ENCODE measurements at regions not wholly inside any gene's neighbourhood (a gene's known extent, or its start where the extent isn't known, plus 50 kb on each side); places are given as distances from the start of the nearest gene placed in this dataset.

DNA sequence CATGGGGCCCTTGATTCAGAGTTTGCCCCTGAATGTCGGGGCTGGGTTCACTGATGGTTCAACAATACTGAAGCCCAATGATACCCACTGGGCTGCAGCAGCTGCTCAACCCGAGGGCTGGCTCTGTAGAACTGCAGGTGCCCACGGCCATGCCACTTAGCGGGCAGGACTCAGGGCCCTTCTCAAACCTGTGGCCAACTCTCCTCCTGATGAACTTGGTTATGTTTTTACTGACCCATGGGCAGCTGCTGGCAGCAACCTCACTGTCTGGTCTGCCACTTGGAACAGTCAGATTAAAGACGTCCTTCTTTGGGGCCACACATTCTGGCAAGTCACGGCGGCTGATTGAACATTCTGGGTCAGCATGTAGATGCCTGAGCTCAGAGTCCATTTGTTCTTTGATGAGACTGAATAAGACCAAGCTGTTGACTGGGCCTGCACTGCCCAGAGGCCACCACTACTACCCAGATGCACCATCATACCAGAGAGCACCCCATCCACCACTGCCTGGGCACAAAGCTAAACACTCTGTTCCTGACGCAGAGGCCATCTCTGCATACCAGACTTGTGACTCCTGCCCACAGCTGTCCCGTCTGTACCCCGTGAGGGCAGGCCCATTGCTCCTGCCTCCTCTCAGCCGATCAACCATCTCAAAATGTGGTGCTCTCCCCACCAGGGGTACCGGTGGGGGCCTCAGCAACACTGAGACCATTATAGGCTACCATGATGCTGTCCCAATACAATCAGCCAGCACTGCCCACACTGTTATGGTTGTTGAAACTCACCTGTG, 67.8 kb downstream of the SHANK2 start:
- no peak overlapping the region for H3K4ac ChIP-seq (replicated peaks; ENCODE audit: insufficient read length, low read depth, low read length)
- no peak overlapping the region for H3K56ac ChIP-seq (replicated peaks; ENCODE audit: insufficient read length, low read depth, low read length)
- H3K27ac ChIP-seq (ENCODE audit: low read depth, low read length) = no peak overlapping the region
- no peak overlapping the region for H2BK5ac ChIP-seq (ENCODE audit: low read depth, low read length)
- H3K4me2 ChIP-seq (ENCODE audit: insufficient read depth in 1 of 2, low read depth in 2 of 2, low read length in 2 of 2) = no peak overlapping the region
- no peak overlapping the region for H3K18ac ChIP-seq (ENCODE audit: extremely low read depth, low read length)
- TF ChIP-seq BRCA1 (IDR thresholded peaks at IDR 0.05; ENCODE audit: low read depth, low read length) (no peak), GABPA (IDR thresholded peaks at IDR 0.05; ENCODE audit: borderline replicate concordance, insufficient read depth, low read length) (no peak), SAP30 (IDR thresholded peaks at IDR 0.05; ENCODE audit: insufficient read depth, insufficient replicate concordance, low read length) (no peak), CTCF (IDR thresholded peaks at IDR 0.05; ENCODE audit: control extremely low read depth in 1 of 3, insufficient read depth in 1 of 3, low read depth in 1 of 3, low read length in 3 of 3) (no peak), CREB1 (IDR thresholded peaks at IDR 0.05) (no peak), ATF3 (IDR thresholded peaks at IDR 0.05; ENCODE audit: insufficient read depth, low read depth, low read length) (no peak), MAFK (IDR thresholded peaks at IDR 0.05; ENCODE audit: low read depth, low read length) (no peak), RXRA (IDR thresholded peaks at IDR 0.05; ENCODE audit: insufficient read depth, low read depth, low read length) (no peak), POLR2AphosphoS5 (IDR thresholded peaks at IDR 0.05; ENCODE audit: low read depth, low read length) (no peak)
- H3K4me3 ChIP-seq (ENCODE audit: extremely low read depth in 1 of 4, insufficient read depth in 2 of 4, low read depth in 3 of 4, low read length in 4 of 4) = no peak overlapping the region
- H2BK12ac ChIP-seq (ENCODE audit: low read depth, low read length) = no peak overlapping the region
- no peaks in the 10 kb centered on the region for H3K23me2 ChIP-seq (ENCODE audit: low read depth, low read length)
- H2AK5ac ChIP-seq (ENCODE audit: low read depth, low read length) = no peak overlapping the region
- peaks cover 9% of the 10 kb centered on the region in 2 experiments for H4K20me1 ChIP-seq (replicated peaks in 1 of 2; ENCODE audit: control insufficient read depth in 1 of 2, insufficient read depth in 2 of 2, low read length in 2 of 2)
- no peak overlapping the region for H2BK120ac ChIP-seq (replicated peaks; ENCODE audit: low read depth, low read length)
- no peak overlapping the region for H4K91ac ChIP-seq (replicated peaks; ENCODE audit: insufficient read length, low read length)
- DNase-seq (ENCODE audit: low read depth in 1 of 2, low spot score in 2 of 2) (no peak), FAIRE-seq (no peak)
- ChIA-PET POLR2A (ENCODE audit: partially characterized antibody) (interaction anchor here (0.7 kb wide), 1 partner anchor 63 kb away, joined by 4 read pairs; no protein-coding TSS in a partner anchor), CTCF (ENCODE audit: partially characterized antibody) (interaction anchor here (1.1 kb wide), 1 partner anchor 149 kb away, joined by 3 read pairs; no protein-coding TSS in a partner anchor)
- no peak overlapping the region for H2BK15ac ChIP-seq (ENCODE audit: low read length)
- no peaks in the 10 kb centered on the region for H3K27me3 ChIP-seq (replicated peaks in 1 of 4; ENCODE audit: control insufficient read depth in 3 of 4, extremely low read depth in 1 of 4, insufficient read depth in 3 of 4, low read length in 3 of 4)
- H4K8ac ChIP-seq (ENCODE audit: extremely low read depth, insufficient read depth, low read length) = no peak overlapping the region
- peaks cover 0 to 2% (median 0%) of the 10 kb centered on the region in 4 experiments; a peak in 2 of 7 replicates for H3K4me1 ChIP-seq (replicated peaks in 1 of 4; ENCODE audit: control insufficient read depth in 3 of 4, insufficient read depth in 4 of 4, low read length in 3 of 4)
- H3K23ac ChIP-seq (ENCODE audit: insufficient read length) = no peak overlapping the region
- peaks cover 14% of the 10 kb centered on the region for H3K79me1 ChIP-seq (ENCODE audit: low read depth, low read length)
- H2AFZ ChIP-seq (ENCODE audit: low read length) = no peak overlapping the region
- H2BK20ac ChIP-seq (ENCODE audit: low read length) = no peak overlapping the region
- no peaks in the 10 kb centered on the region for H3K9me3 ChIP-seq (ENCODE audit: insufficient read depth in 2 of 2, low read depth in 1 of 2, low read length in 1 of 2)
- no peak overlapping the region for H4K5ac ChIP-seq (ENCODE audit: insufficient read length, low read depth, low read length)
- H3K79me2 ChIP-seq (ENCODE audit: control insufficient read depth in 1 of 2, insufficient read depth in 2 of 2, low read length in 2 of 2) = peaks cover 0 to 49% of the 10 kb centered on the region in 2 experiments; a peak in 2 of 4 replicates
- no peak overlapping the region for H3K14ac ChIP-seq (ENCODE audit: insufficient read length)
- 82% methylated on average over 12 of the region's 12 CpGs; no CpG with 5 or more reads in 1 of the 2 experiments for WGBS, 2 experiments (ENCODE audit: extremely low coverage in 1 of 2, insufficient coverage in 1 of 2, insufficient read length in 1 of 2, insufficient replicate concordance in 2 of 2, low coverage in 1 of 2, low lambda C conversion rate in 2 of 2, missing lambda C conversion rate in 1 of 2)
- peaks cover 0 to 2% (median 0%) of the 10 kb centered on the region in 4 experiments; a peak in 1 of 8 replicates for H3K36me3 ChIP-seq (ENCODE audit: control insufficient read depth in 2 of 4, insufficient read depth in 4 of 4, low read length in 3 of 4)
- no peak overlapping the region for H3K9ac ChIP-seq (replicated peaks in 1 of 4; ENCODE audit: extremely low read depth in 1 of 4, low read depth in 3 of 4, low read length in 3 of 4)

Measured in H1 (cell line).